Thyroid gland (tissue), 4 donors: ENCODE measurements at regions not wholly inside any gene's neighbourhood (a gene's known extent, or its start where the extent isn't known, plus 50 kb on each side); places are given as distances from the start of the nearest gene placed in this dataset.

Source experiments
- POLR2A ChIP-seq, 2 donors: fragments of 450-650 bp; IDR thresholded peaks; one replicate each; pipeline ENCODE4 v1.6.1; 2017; ENCODE audit warnings: antibody characterized with exemption in 2 of 2, mild to moderate bottlenecking in 2 of 2, moderate library complexity in 1 of 2
- TF ChIP-seq, protein P1 (sequence below), 6 experiments: fragments of 200-600 bp in 3 of 6; fragments of 450-650 bp in 3 of 6; sonication (generic) in 3 of 6; IDR thresholded peaks; one replicate each; pipeline ENCODE4 v1.5.1; 2016 to 2019; ENCODE audit warnings: antibody characterized with exemption in 6 of 6, mild to moderate bottlenecking in 2 of 6, inconsistent platforms in 1 of 6, moderate library complexity in 1 of 6

GRCh38 chr3:27573138-27573537, 89.0 kb upstream of the SLC4A7 start:
- TF ChIP-seq, protein P1, sequence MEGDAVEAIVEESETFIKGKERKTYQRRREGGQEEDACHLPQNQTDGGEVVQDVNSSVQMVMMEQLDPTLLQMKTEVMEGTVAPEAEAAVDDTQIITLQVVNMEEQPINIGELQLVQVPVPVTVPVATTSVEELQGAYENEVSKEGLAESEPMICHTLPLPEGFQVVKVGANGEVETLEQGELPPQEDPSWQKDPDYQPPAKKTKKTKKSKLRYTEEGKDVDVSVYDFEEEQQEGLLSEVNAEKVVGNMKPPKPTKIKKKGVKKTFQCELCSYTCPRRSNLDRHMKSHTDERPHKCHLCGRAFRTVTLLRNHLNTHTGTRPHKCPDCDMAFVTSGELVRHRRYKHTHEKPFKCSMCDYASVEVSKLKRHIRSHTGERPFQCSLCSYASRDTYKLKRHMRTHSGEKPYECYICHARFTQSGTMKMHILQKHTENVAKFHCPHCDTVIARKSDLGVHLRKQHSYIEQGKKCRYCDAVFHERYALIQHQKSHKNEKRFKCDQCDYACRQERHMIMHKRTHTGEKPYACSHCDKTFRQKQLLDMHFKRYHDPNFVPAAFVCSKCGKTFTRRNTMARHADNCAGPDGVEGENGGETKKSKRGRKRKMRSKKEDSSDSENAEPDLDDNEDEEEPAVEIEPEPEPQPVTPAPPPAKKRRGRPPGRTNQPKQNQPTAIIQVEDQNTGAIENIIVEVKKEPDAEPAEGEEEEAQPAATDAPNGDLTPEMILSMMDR (IDR thresholded peaks at IDR 0.05): no peak
- no peak for TF ChIP-seq POLR2A (IDR thresholded peaks at IDR 0.05)
